ENCODE measurements at regions not wholly inside any gene's neighbourhood (a gene's known extent, or its start where the extent isn't known, plus 50 kb on each side); places are given as distances from the start of the nearest gene placed in this dataset.

GRCh38 chr7:136179851-136180721, 202.9 kb upstream of the MTPN start:
- H2BK120ac ChIP-seq (ENCODE audit: low read depth, low read length): no peak overlapping the region
- H3K4me1 ChIP-seq (ENCODE audit: control insufficient read depth, insufficient read depth, low read length): no peaks in the 10 kb centered on the region
- no peak for ATAC-seq (ENCODE audit: low read depth)
- H3K36me3 ChIP-seq (ENCODE audit: control insufficient read depth, insufficient read depth, low read length): no peaks in the 10 kb centered on the region
- TF ChIP-seq SMC3 (IDR thresholded peaks at IDR 0.05; ENCODE audit: low read depth, low read length): no peak
- TF ChIP-seq FOS (IDR thresholded peaks at IDR 0.05; ENCODE audit: low read depth, low read length): no peak
- no peak for TF ChIP-seq USF2 (IDR thresholded peaks at IDR 0.05; ENCODE audit: low read depth, low read length)
- no peak for TF ChIP-seq POLR2A (IDR thresholded peaks at IDR 0.05; ENCODE audit: low read depth, low read length)
- TF ChIP-seq MXI1 (IDR thresholded peaks at IDR 0.05; ENCODE audit: borderline replicate concordance, low read depth, low read length): no peak
- no peak for TF ChIP-seq MAFK (IDR thresholded peaks at IDR 0.05; ENCODE audit: low read depth, low read length)
- TF ChIP-seq NFE2L2 (IDR thresholded peaks at IDR 0.05; ENCODE audit: low read depth, low read length): no peak
- no peak for TF ChIP-seq RCOR1 (IDR thresholded peaks at IDR 0.05; ENCODE audit: insufficient replicate concordance, low read length)
- no peak for TF ChIP-seq RFX5 (IDR thresholded peaks at IDR 0.05; ENCODE audit: low read depth, low read length)
- TF ChIP-seq RAD21 (IDR thresholded peaks at IDR 0.05; ENCODE audit: low read length): no peak
- no peak for TF ChIP-seq CTCF (conservative IDR thresholded peaks at IDR 0.05; ENCODE audit: low read depth, low read length)
- no peak for TF ChIP-seq BHLHE40 (IDR thresholded peaks at IDR 0.05; ENCODE audit: low read depth, low read length)
- no peak for TF ChIP-seq CEBPB (IDR thresholded peaks at IDR 0.05; ENCODE audit: low read depth, low read length)
- no peak for TF ChIP-seq CHD1 (IDR thresholded peaks at IDR 0.05; ENCODE audit: low read depth, low read length)
- no peak for TF ChIP-seq ELK1 (IDR thresholded peaks at IDR 0.05; ENCODE audit: borderline replicate concordance, low read depth, low read length)
- no peak for TF ChIP-seq MAZ (IDR thresholded peaks at IDR 0.05; ENCODE audit: borderline replicate concordance, low read depth, low read length)
- H2BK5ac ChIP-seq (ENCODE audit: low read depth, low read length, poor library complexity, severe bottlenecking): no peak overlapping the region
- BruUV-seq (replicated peaks): no TSS peak
- no peak overlapping the region for H3K23ac ChIP-seq (ENCODE audit: low read depth, low read length)
- no peak overlapping the region for H3K27ac ChIP-seq (ENCODE audit: insufficient read depth, low read length)
- H3K56ac ChIP-seq (ENCODE audit: extremely low read depth, insufficient read depth, low read length): no peak overlapping the region
- dilution Hi-C loops (cut with HindIII; ENCODE audit: low sequenced_read_pairs, unreplicated experiment): no loop called here
- no peak for DNase-seq
- WGBS, 2 experiments (ENCODE audit: extremely low coverage in 2 of 2, insufficient read length in 1 of 2): 17% methylated on average over 1 of the region's 5 CpGs; no CpG with 5 or more reads in 1 of the 2 experiments
- H2BK15ac ChIP-seq (ENCODE audit: low read depth, low read length): no peak overlapping the region
- H3K4ac ChIP-seq (ENCODE audit: low read depth, low read length): no peak overlapping the region
- H2AK5ac ChIP-seq (ENCODE audit: low read depth, low read length): no peak overlapping the region
- in situ Hi-C loops (cut with MboI; ENCODE audit: low sequenced_read_pairs): no loop called here
- H3K9ac ChIP-seq (ENCODE audit: low read depth, low read length): no peak overlapping the region
- no peak overlapping the region for H2BK20ac ChIP-seq (ENCODE audit: low read depth, low read length)
- H2AK9ac ChIP-seq (replicated peaks; ENCODE audit: low read depth, low read length, poor library complexity): no peak overlapping the region
- no peak overlapping the region for H3K4me2 ChIP-seq (ENCODE audit: low read depth, low read length)
- H3K9me1 ChIP-seq (ENCODE audit: insufficient read depth, low read length): no peaks in the 10 kb centered on the region
- POLR2A ChIA-PET (ENCODE audit: unreplicated experiment): no interaction called here
- no peak overlapping the region for H3K14ac ChIP-seq (replicated peaks; ENCODE audit: low read depth, low read length)
- H4K91ac ChIP-seq (ENCODE audit: insufficient read depth, low read depth, low read length): no peak overlapping the region
- no peak overlapping the region for H2AFZ ChIP-seq (replicated peaks; ENCODE audit: low read length, poor library complexity)
- H3K79me1 ChIP-seq (ENCODE audit: low read depth in 1 of 2, low read length in 2 of 2): no peaks in the 10 kb centered on the region
- CTCF ChIA-PET: no interaction called here
- H3K18ac ChIP-seq (ENCODE audit: low read depth, low read length): no peak overlapping the region
- H3K4me3 ChIP-seq (ENCODE audit: insufficient read depth, low read depth, low read length): no peak overlapping the region
- H4K8ac ChIP-seq (ENCODE audit: low read depth in 2 of 2, low read length in 2 of 2): no peak overlapping the region
- H4K20me1 ChIP-seq (ENCODE audit: insufficient read depth, low read length): no peaks in the 10 kb centered on the region
- no peaks in the 10 kb centered on the region for H3K9me3 ChIP-seq (ENCODE audit: control insufficient read depth, insufficient read depth, low read length)
- no peaks in the 10 kb centered on the region for H3K27me3 ChIP-seq (ENCODE audit: control insufficient read depth, insufficient read depth, low read length)
- H4K5ac ChIP-seq (ENCODE audit: low read depth, low read length): no peak overlapping the region
- intact Hi-C loops (cut with micrococcal nuclease): no loop called here
